RWPE2 (cell line): ENCODE measurements at regions not wholly inside any gene's neighbourhood (a gene's known extent, or its start where the extent isn't known, plus 50 kb on each side); places are given as distances from the start of the nearest gene placed in this dataset.

Experiments
- ATAC-seq: fragments of 200-7000 bp; cut with Tn5 transposase; 3 replicates; pipeline ENCODE4 v1.9.1; 2021; ENCODE audit warnings: low read depth
- DNase-seq: peaks from one replicate; pipeline ENCODE4 v3.0.0-alpha.2; 2020; ENCODE audit warnings: low spot score
- H3K27ac ChIP-seq: fragments of 450-650 bp; 2 replicates; pipeline ENCODE4 v1.5.1; 2017; ENCODE audit warnings: mild to moderate bottlenecking; ENCODE audit not compliant: poor library complexity, severe bottlenecking
- H3K27me3 ChIP-seq: fragments of 250-450 bp; sonication (Bioruptor Pico); 2 replicates; pipeline ENCODE4 v1.5.1; 2021; ENCODE audit warnings: mild to moderate bottlenecking, moderate library complexity; ENCODE audit not compliant: insufficient read depth, poor library complexity, severe bottlenecking
- H3K36me3 ChIP-seq: fragments of 250-450 bp; sonication (Bioruptor Pico); 2 replicates; pipeline ENCODE4 v1.5.1; 2020; ENCODE audit warnings: low read depth, mild to moderate bottlenecking, moderate library complexity
- H3K4me1 ChIP-seq: fragments of 250-450 bp; sonication (Bioruptor Pico); 2 replicates; pipeline ENCODE4 v1.5.1; 2021; ENCODE audit warnings: mild to moderate bottlenecking, moderate library complexity; ENCODE audit not compliant: insufficient read depth, poor library complexity, severe bottlenecking
- H3K4me3 ChIP-seq: fragments of 250-450 bp; sonication (Bioruptor Pico); 2 replicates; pipeline ENCODE4 v1.5.1; 2021; ENCODE audit warnings: mild to moderate bottlenecking, moderate library complexity; ENCODE audit not compliant: severe bottlenecking
- H3K9me3 ChIP-seq: fragments of 250-450 bp; sonication (Bioruptor Pico); 2 replicates; pipeline ENCODE4 v1.5.1; 2021; ENCODE audit warnings: mild to moderate bottlenecking, moderate library complexity; ENCODE audit not compliant: severe bottlenecking
- CTCF ChIP-seq: fragments of 450-650 bp; IDR thresholded peaks from one replicate; pipeline ENCODE4 v1.5.1; 2017; ENCODE audit warnings: mild to moderate bottlenecking, moderate library complexity; ENCODE audit not compliant: poor library complexity, severe bottlenecking

DNA sequence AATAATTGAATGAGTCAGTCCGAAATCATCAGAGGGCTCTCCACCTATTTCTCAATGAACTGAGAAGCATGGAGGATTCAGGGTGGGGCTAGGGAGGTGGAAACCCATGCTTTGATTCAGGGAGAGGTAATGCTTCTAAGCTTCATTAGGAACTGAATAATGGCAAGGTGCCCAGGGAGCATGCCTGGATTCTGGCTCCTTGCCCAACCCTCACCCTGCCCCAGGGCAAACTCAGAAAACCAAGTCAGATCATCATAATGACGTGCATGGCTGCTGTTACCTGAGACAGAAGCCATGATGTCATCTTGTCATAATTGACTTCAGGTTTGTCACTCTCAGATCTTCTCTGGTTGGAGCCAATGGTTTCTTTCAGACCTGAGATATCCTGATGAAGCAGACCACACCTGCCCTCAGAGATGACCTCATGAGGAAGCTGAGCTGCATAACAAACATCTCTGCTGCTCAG is 199.6 kb downstream of the SYK start:
- no peaks in the 10 kb centered on the region for H3K27me3 ChIP-seq
- DNase-seq = peak; percentile 89
- H3K4me3 ChIP-seq = no peak overlapping the region
- peak overlapping the region; percentile 81 for H3K27ac ChIP-seq
- no peaks in the 10 kb centered on the region for H3K36me3 ChIP-seq
- TF ChIP-seq CTCF = no peak
- H3K9me3 ChIP-seq = no peaks in the 10 kb centered on the region
- ATAC-seq = peak; percentile 95
- H3K4me1 ChIP-seq = peaks cover 36% of the 10 kb centered on the region

GRCh38 chr9:91004484-91004883 is 202.9 kb downstream of the SYK start:
- TF ChIP-seq CTCF = no peak
- ATAC-seq (no peak), DNase-seq (no peak)
- no peaks in the 10 kb centered on the region for H3K36me3 ChIP-seq
- no peaks in the 10 kb centered on the region for H3K27me3 ChIP-seq
- no peaks in the 10 kb centered on the region for H3K9me3 ChIP-seq
- H3K4me3 ChIP-seq = no peak overlapping the region
- H3K27ac ChIP-seq = no peak overlapping the region
- H3K4me1 ChIP-seq = peaks cover 19% of the 10 kb centered on the region

DNA sequence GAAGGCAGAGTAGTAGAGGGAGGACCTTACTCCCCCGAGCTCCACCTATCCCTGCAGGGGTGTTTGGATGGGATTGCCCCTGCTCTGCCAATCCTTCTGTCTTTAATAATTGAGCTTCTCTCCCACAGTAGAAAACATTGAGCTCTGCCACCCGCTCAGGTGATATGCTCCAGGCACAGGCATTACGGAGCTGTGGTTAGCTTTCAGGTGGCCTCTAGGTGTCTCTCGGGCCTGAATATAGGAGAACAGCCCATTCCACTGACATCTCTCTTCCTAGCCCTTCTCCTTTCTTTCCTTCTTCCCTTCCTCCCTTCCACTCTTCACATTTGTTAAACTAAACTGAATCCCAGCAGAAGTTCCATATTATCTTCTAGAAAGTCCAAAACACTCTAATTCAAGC is 203.4 kb downstream of the SYK start:
- Histone ChIP-seq H3K27ac (no peak overlapping the region), H3K4me1 (peaks cover 14% of the 10 kb centered on the region), H3K9me3 (no peaks in the 10 kb centered on the region), H3K4me3 (no peak overlapping the region), H3K27me3 (no peaks in the 10 kb centered on the region), H3K36me3 (no peaks in the 10 kb centered on the region)
- no peak for TF ChIP-seq CTCF
- DNase-seq = no peak
- ATAC-seq = no peak

GRCh38 chr9:91006046-91006445 is 204.4 kb downstream of the SYK start:
- DNase-seq = no peak
- ATAC-seq = no peak
- H3K27me3 ChIP-seq = no peaks in the 10 kb centered on the region
- no peak for TF ChIP-seq CTCF
- peaks cover 5% of the 10 kb centered on the region for H3K4me1 ChIP-seq
- H3K4me3 ChIP-seq = no peak overlapping the region
- H3K27ac ChIP-seq = no peak overlapping the region
- H3K36me3 ChIP-seq = no peaks in the 10 kb centered on the region
- H3K9me3 ChIP-seq = no peaks in the 10 kb centered on the region

DNA sequence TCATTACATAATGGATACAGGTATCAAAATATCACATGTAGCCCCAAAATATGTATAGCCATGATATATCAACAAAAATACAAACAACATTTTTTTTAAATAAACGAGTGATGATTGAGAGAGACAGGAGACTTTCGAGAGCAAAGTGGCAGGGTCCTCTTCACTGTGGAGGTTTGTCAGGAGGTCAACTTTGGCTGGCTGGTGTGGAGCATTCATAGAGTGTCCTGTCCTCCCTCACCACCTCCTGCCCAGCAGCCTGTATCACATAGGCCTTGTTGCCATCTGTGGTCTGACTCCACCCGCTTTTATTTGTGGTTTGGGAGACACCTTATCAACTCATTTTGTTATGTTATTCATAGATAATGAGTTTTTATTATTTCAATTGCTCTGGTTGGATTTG is 206.9 kb downstream of the SYK start:
- DNase-seq (no peak), ATAC-seq (no peak)
- H3K27ac ChIP-seq = no peak overlapping the region
- TF ChIP-seq CTCF = no peak
- H3K27me3 ChIP-seq = no peaks in the 10 kb centered on the region
- no peaks in the 10 kb centered on the region for H3K36me3 ChIP-seq
- H3K4me1 ChIP-seq = no peaks in the 10 kb centered on the region
- no peak overlapping the region for H3K4me3 ChIP-seq
- no peaks in the 10 kb centered on the region for H3K9me3 ChIP-seq
